Hepatocyte (in vitro differentiated cells): ENCODE measurements at regions not wholly inside any gene's neighbourhood (a gene's known extent, or its start where the extent isn't known, plus 50 kb on each side); places are given as distances from the start of the nearest gene placed in this dataset.

Source experiments
- CTCF ChIP-seq: fragments of 200-600 bp; sonication (generic); IDR thresholded peaks from 2 replicates; pipeline ENCODE4 v1.5.1; 2016; ENCODE audit warnings: antibody characterized with exemption, mild to moderate bottlenecking; ENCODE audit not compliant: poor library complexity
- EZH2phosphoT487 ChIP-seq: fragments of 200-600 bp; sonication (generic); IDR thresholded peaks from one replicate; pipeline ENCODE4 v1.6.1; 2018; ENCODE audit warnings: antibody characterized with exemption, mild to moderate bottlenecking, low read depth, moderate library complexity; ENCODE audit not compliant: unreplicated experiment, severe bottlenecking

DNA sequence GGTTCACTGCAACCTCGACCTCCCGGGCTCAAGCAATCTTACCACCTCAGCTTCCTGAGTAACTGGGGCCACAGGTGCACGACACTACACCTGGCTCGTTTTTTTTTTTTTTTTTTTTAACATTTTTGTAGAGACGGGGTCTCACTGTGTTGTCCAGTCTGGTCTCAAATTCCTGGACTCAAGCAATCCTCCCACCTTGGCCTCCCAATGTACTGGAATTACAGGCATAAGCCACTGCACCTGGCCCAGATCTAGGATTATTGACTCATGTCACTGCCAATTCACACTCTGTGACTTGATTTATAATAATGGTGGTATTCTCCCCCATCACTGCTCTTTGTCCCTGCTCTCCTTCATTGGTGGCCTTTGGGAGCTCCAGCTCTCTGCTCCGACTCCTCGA is 145.1 kb downstream of the PTPRU start:
- TF ChIP-seq EZH2phosphoT487, result no peak
- TF ChIP-seq CTCF, result no peak
